ENCODE measurements at regions not wholly inside any gene's neighbourhood (a gene's known extent, or its start where the extent isn't known, plus 50 kb on each side); places are given as distances from the start of the nearest gene placed in this dataset.
"Not testable (repeated sequence)": the region's sequence is repeated elsewhere in the genome, so short reads cannot be mapped to it uniquely, and the experiment has no call there.

- H3K27me3 ChIP-seq (ENCODE audit: control insufficient read depth, insufficient read depth, low read length, poor library complexity, severe bottlenecking) = no peaks in the 10 kb centered on the region
- no peaks in the 10 kb centered on the region for H3K36me3 ChIP-seq (ENCODE audit: control insufficient read depth, insufficient read depth, low read length)
- peaks cover 4% of the 10 kb centered on the region for H3K4me1 Mint-ChIP-seq
- peaks cover 3% of the 10 kb centered on the region for H3K36me3 Mint-ChIP-seq (ENCODE audit: low read depth)
- DNase-seq = no peak
- H3K27ac Mint-ChIP-seq = no peak overlapping the region
- peak overlapping the region; percentile 50 for H3K4me3 ChIP-seq (ENCODE audit: low read length)
- no peaks in the 10 kb centered on the region for H3K27me3 Mint-ChIP-seq (ENCODE audit: insufficient read depth)
- TF ChIP-seq CTCF (conservative IDR thresholded peaks at IDR 0.05) = no peak
- WGBS, 2 experiments (ENCODE audit: insufficient coverage in 1 of 2, insufficient read length in 1 of 2) = 89 to 94% methylated on average over 10 to 13 of the region's 13 CpGs
- H3K4me1 ChIP-seq (ENCODE audit: control insufficient read depth, insufficient read depth, low read length) = no peaks in the 10 kb centered on the region
- peaks cover 30% of the 10 kb centered on the region for H3K9me3 Mint-ChIP-seq
- H3K9ac ChIP-seq (ENCODE audit: extremely low read depth, low read length, poor library complexity, severe bottlenecking) = no peak overlapping the region
- peaks cover 29% of the 10 kb centered on the region for H3K9me3 ChIP-seq (ENCODE audit: control insufficient read depth, low read length)
- H3K27ac ChIP-seq (ENCODE audit: low read depth, low read length) = no peak overlapping the region
- H3K4me3 Mint-ChIP-seq = no peak overlapping the region
These were observed 1545.5 kb upstream of the DDX18 start for GRCh38 chr2:116269040-116269439.

GRCh38 chr2:116304328-116304727 is 1510.2 kb upstream of the DDX18 start:
- Histone ChIP-seq H3K4me1 (ENCODE audit: control insufficient read depth, insufficient read depth, low read length) (no peaks in the 10 kb centered on the region), H3K36me3 (ENCODE audit: control insufficient read depth, insufficient read depth, low read length) (no peaks in the 10 kb centered on the region), H3K9ac (ENCODE audit: extremely low read depth, low read length, poor library complexity, severe bottlenecking) (no peak overlapping the region), H3K27ac (ENCODE audit: low read depth, low read length) (no peak overlapping the region), H3K4me3 (ENCODE audit: low read length) (no peak overlapping the region), H3K27me3 (ENCODE audit: control insufficient read depth, insufficient read depth, low read length, poor library complexity, severe bottlenecking) (no peaks in the 10 kb centered on the region), H3K9me3 (ENCODE audit: control insufficient read depth, low read length) (no peaks in the 10 kb centered on the region)
- H3K4me3 Mint-ChIP-seq = no peak overlapping the region
- no peaks in the 10 kb centered on the region for H3K4me1 Mint-ChIP-seq
- 97 to 100% methylated on average over 1 of the region's 1 CpG for WGBS, 2 experiments (ENCODE audit: insufficient coverage in 1 of 2, insufficient read length in 1 of 2)
- peaks cover 3% of the 10 kb centered on the region for H3K9me3 Mint-ChIP-seq
- TF ChIP-seq CTCF (conservative IDR thresholded peaks at IDR 0.05) = no peak
- no peaks in the 10 kb centered on the region for H3K36me3 Mint-ChIP-seq (ENCODE audit: low read depth)
- no peak overlapping the region for H3K27ac Mint-ChIP-seq
- no peak for DNase-seq
- no peaks in the 10 kb centered on the region for H3K27me3 Mint-ChIP-seq (ENCODE audit: insufficient read depth)

GRCh38 chr2:116317111-116317510 is 1497.4 kb upstream of the DDX18 start:
- H3K36me3 ChIP-seq (ENCODE audit: control insufficient read depth, insufficient read depth, low read length) = no peaks in the 10 kb centered on the region
- no peaks in the 10 kb centered on the region for H3K36me3 Mint-ChIP-seq (ENCODE audit: low read depth)
- no peak overlapping the region for H3K27ac Mint-ChIP-seq
- H3K27me3 Mint-ChIP-seq (ENCODE audit: insufficient read depth) = no peaks in the 10 kb centered on the region
- 92 to 100% methylated on average over 2 of the region's 2 CpGs for WGBS, 2 experiments (ENCODE audit: insufficient coverage in 1 of 2, insufficient read length in 1 of 2)
- H3K4me1 Mint-ChIP-seq = peaks cover 10% of the 10 kb centered on the region
- H3K4me3 ChIP-seq (ENCODE audit: low read length) = no peak overlapping the region
- no peaks in the 10 kb centered on the region for H3K9me3 ChIP-seq (ENCODE audit: control insufficient read depth, low read length)
- H3K4me3 Mint-ChIP-seq = no peak overlapping the region
- H3K9me3 Mint-ChIP-seq = no peaks in the 10 kb centered on the region
- no peak overlapping the region for H3K9ac ChIP-seq (ENCODE audit: extremely low read depth, low read length, poor library complexity, severe bottlenecking)
- no peak overlapping the region for H3K27ac ChIP-seq (ENCODE audit: low read depth, low read length)
- no peak for DNase-seq
- no peaks in the 10 kb centered on the region for H3K27me3 ChIP-seq (ENCODE audit: control insufficient read depth, insufficient read depth, low read length, poor library complexity, severe bottlenecking)
- TF ChIP-seq CTCF (conservative IDR thresholded peaks at IDR 0.05) = no peak
- H3K4me1 ChIP-seq (ENCODE audit: control insufficient read depth, insufficient read depth, low read length) = no peaks in the 10 kb centered on the region

- H3K36me3 Mint-ChIP-seq (ENCODE audit: low read depth); H3K4me3 Mint-ChIP-seq: not testable (repeated sequence)
These were observed 1495.9 kb upstream of the DDX18 start for GRCh38 chr2:116318551-116318950.

More at GRCh38 chr2:116318551-116318950, 1495.9 kb upstream of the DDX18 start:
- peak overlapping the region; percentile 65 for H3K27ac Mint-ChIP-seq
- not testable (repeated sequence) for H3K4me1 ChIP-seq (ENCODE audit: control insufficient read depth, insufficient read depth, low read length); H3K9ac ChIP-seq (ENCODE audit: extremely low read depth, low read length, poor library complexity, severe bottlenecking); H3K27me3 Mint-ChIP-seq (ENCODE audit: insufficient read depth); H3K27ac ChIP-seq (ENCODE audit: low read depth, low read length); H3K27me3 ChIP-seq (ENCODE audit: control insufficient read depth, insufficient read depth, low read length, poor library complexity, severe bottlenecking); H3K9me3 ChIP-seq (ENCODE audit: control insufficient read depth, low read length); H3K4me3 ChIP-seq (ENCODE audit: low read length); H3K36me3 ChIP-seq (ENCODE audit: control insufficient read depth, insufficient read depth, low read length); H3K9me3 Mint-ChIP-seq; DNase-seq
- 80 to 91% methylated on average over 1 to 8 of the region's 8 CpGs for WGBS, 2 experiments (ENCODE audit: insufficient coverage in 1 of 2, insufficient read length in 1 of 2)
- H3K4me1 Mint-ChIP-seq = peaks cover 10% of the 10 kb centered on the region

Measured in endodermal cell (in vitro differentiated cells).